Right lobe of liver (tissue), 6 donors: ENCODE measurements at regions not wholly inside any gene's neighbourhood (a gene's known extent, or its start where the extent isn't known, plus 50 kb on each side); places are given as distances from the start of the nearest gene placed in this dataset.

Experiments
- ATAC-seq, 4 donors: fragments of 200-7000 bp; cut with Tn5 transposase; one replicate each; pipeline ENCODE4 v1.9.1; 2020; ENCODE audit warnings: mild to moderate bottlenecking in 4 of 4, moderate library complexity in 4 of 4
- DNase-seq, 3 donors: peaks; one replicate each; pipeline ENCODE4 v3.0.0-alpha.2; 2020
- H3K27ac ChIP-seq, 3 donors: fragments of 200-600 bp; one replicate each; pipeline ENCODE4 v1.8.0; 2022
- H3K27me3 ChIP-seq, 2 donors: fragments of 200-600 bp; one replicate each; pipeline ENCODE4 v1.8.0; 2022
- H3K36me3 ChIP-seq, 4 donors: fragments of 200-600 bp; sonication (generic) in 1 of 4; one replicate each; pipeline versions ENCODE4 v1.5.1 to v1.8.0; 2017 to 2022; ENCODE audit warnings: control low read depth in 1 of 4
- H3K4me1 ChIP-seq, 4 donors: fragments of 200-600 bp; sonication (generic) in 1 of 4; one replicate each; pipeline versions ENCODE4 v1.5.1 to v1.8.0; 2017 to 2022; ENCODE audit warnings: control low read depth in 1 of 4
- H3K4me3 ChIP-seq, 3 donors: fragments of 200-600 bp; one replicate each; pipeline ENCODE4 v1.8.0; 2022
- H3K9me3 ChIP-seq, 4 donors: fragments of 200-600 bp; sonication (generic) in 1 of 4; one replicate each; pipeline versions ENCODE4 v1.5.1 to v1.8.0; 2017 to 2022; ENCODE audit warnings: control low read depth in 1 of 4
- CTCF ChIP-seq, 4 donors: fragments of 200-600 bp in 3 of 4; fragments of 450-650 bp in 1 of 4; IDR thresholded peaks; one replicate each; pipeline versions ENCODE4 v1.5.1 to v1.8.0; 2016 to 2022; ENCODE audit warnings: antibody characterized with exemption in 4 of 4, mild to moderate bottlenecking in 2 of 4
- POLR2A ChIP-seq: fragments of 450-650 bp; IDR thresholded peaks from one replicate; pipeline ENCODE4 v1.6.1; 2017; ENCODE audit warnings: antibody characterized with exemption, mild to moderate bottlenecking
- WGBS: methylation state at CpG from one replicate; pipeline ENCODE4 v1.1.6; 2018; ENCODE audit warnings: low coverage, low lambda C conversion rate; ENCODE audit not compliant: insufficient coverage; ENCODE audit errors: missing lambda C conversion rate; 5-methylcytosine and 5-hydroxymethylcytosine counted together
- intact Hi-C, 2 donors: fragments of 100-400 bp; cut with DNase I; formaldehyde crosslinking; loops; one replicate each; pipeline versions ENCODE4 v1.11.2 to v1.14.1; 2022
- donor health status: DM: no; HTN: yes; CAD: no.
- donor health status: DM: no; HTN: no; CAD: no.
- donor health status: DM: no; HTN: no; CAD: no.
- donor health status: DM: no; HTN: yes; CAD: no.
- donor health status: DM: no; HTN: yes; CAD: no.

- no peaks in the 10 kb centered on the region for H3K27me3 ChIP-seq
- intact Hi-C loops = no loop called here
- 53% methylated on average over 2 of the region's 2 CpGs for WGBS
- H3K36me3 ChIP-seq = no peaks in the 10 kb centered on the region
- ATAC-seq (no peak), DNase-seq (no peak)
- H3K4me1 ChIP-seq = no peaks in the 10 kb centered on the region
- H3K4me3 ChIP-seq = no peak overlapping the region
- TF ChIP-seq CTCF (IDR thresholded peaks at IDR 0.05) (no peak), POLR2A (no peak)
- no peak overlapping the region for H3K27ac ChIP-seq
- H3K9me3 ChIP-seq = no peaks in the 10 kb centered on the region
These were observed 700.9 kb downstream of the BCL11B start for GRCh38 chr14:98571104-98571503.

GRCh38 chr14:98573082-98573481, 698.9 kb downstream of the BCL11B start:
- ATAC-seq = no peak
- no peak for DNase-seq
- Histone ChIP-seq H3K27me3 (no peaks in the 10 kb centered on the region), H3K4me3 (no peak overlapping the region), H3K9me3 (no peaks in the 10 kb centered on the region), H3K27ac (no peak overlapping the region), H3K36me3 (no peaks in the 10 kb centered on the region), H3K4me1 (no peaks in the 10 kb centered on the region)
- TF ChIP-seq CTCF (IDR thresholded peaks at IDR 0.05) (no peak), POLR2A (no peak)
- 22% methylated on average over 2 of the region's 2 CpGs for WGBS
- intact Hi-C loops = no loop called here

GRCh38 chr14:98576463-98576862, 695.5 kb downstream of the BCL11B start:
- WGBS = 67% methylated on average over 2 of the region's 2 CpGs
- no peak overlapping the region for H3K4me3 ChIP-seq
- intact Hi-C loops = no loop called here
- no peaks in the 10 kb centered on the region for H3K27me3 ChIP-seq
- no peak overlapping the region for H3K27ac ChIP-seq
- no peaks in the 10 kb centered on the region for H3K36me3 ChIP-seq
- DNase-seq (no peak), ATAC-seq (no peak)
- no peak for TF ChIP-seq POLR2A
- no peak for TF ChIP-seq CTCF (IDR thresholded peaks at IDR 0.05)
- no peaks in the 10 kb centered on the region for H3K4me1 ChIP-seq
- H3K9me3 ChIP-seq = no peaks in the 10 kb centered on the region

- Histone ChIP-seq H3K36me3 (no peaks in the 10 kb centered on the region), H3K27ac (no peak overlapping the region), H3K27me3 (no peaks in the 10 kb centered on the region), H3K4me3 (no peak overlapping the region), H3K4me1 (no peaks in the 10 kb centered on the region), H3K9me3 (no peaks in the 10 kb centered on the region)
- intact Hi-C loops = no loop called here
- DNase-seq (no peak), ATAC-seq (no peak)
- WGBS = 34% methylated on average over 2 of the region's 2 CpGs
- TF ChIP-seq POLR2A (no peak), CTCF (IDR thresholded peaks at IDR 0.05) (no peak)
These were observed 693.8 kb downstream of the BCL11B start for GRCh38 chr14:98578204-98578603.

- Histone ChIP-seq H3K27ac (no peak overlapping the region), H3K27me3 (no peaks in the 10 kb centered on the region), H3K36me3 (no peaks in the 10 kb centered on the region), H3K4me3 (no peak overlapping the region), H3K4me1 (no peaks in the 10 kb centered on the region), H3K9me3 (no peaks in the 10 kb centered on the region)
- intact Hi-C loops = no loop called here
- TF ChIP-seq POLR2A (no peak), CTCF (IDR thresholded peaks at IDR 0.05) (no peak)
- 43% methylated on average over 1 of the region's 1 CpG for WGBS
- no peak for ATAC-seq
- DNase-seq = no peak
These were observed 692.9 kb downstream of the BCL11B start for GRCh38 chr14:98579140-98579539.
